B cell (primary cell): ENCODE measurements at regions not wholly inside any gene's neighbourhood (a gene's known extent, or its start where the extent isn't known, plus 50 kb on each side); places are given as distances from the start of the nearest gene placed in this dataset.

Experiments
- ATAC-seq: fragments of 200-7000 bp; cut with Tn5 transposase; one replicate; pipeline ENCODE4 v1.10.0; 2021; ENCODE audit warnings: low read depth, mild to moderate bottlenecking, moderate number of reproducible peaks, moderate library complexity
- CTCF ChIA-PET: fragments of 350-600 bp; sonication (Branson Sonifier 250); formaldehyde crosslinking; loops from one replicate; lab custom pipeline; 2021; ENCODE audit warnings: antibody characterized with exemption, inconsistent platforms; lab: Charles Lee
- POLR2A ChIA-PET: fragments of 350-600 bp; sonication (Branson Sonifier 250); formaldehyde crosslinking; loops from one replicate; lab custom pipeline; 2021; ENCODE audit warnings: antibody characterized with exemption; lab: Charles Lee
- DNase-seq: peaks from one replicate; pipeline ENCODE4 v3.0.0; 2013
- H2AFZ ChIP-seq: 2 replicates; pipeline ENCODE4 v1.6.1; 2012; ENCODE audit warnings: mild to moderate bottlenecking, low read depth, low read length; ENCODE audit not compliant: insufficient read depth, poor library complexity, severe bottlenecking
- H3K27ac ChIP-seq, 2 donors: 1 replicate in 1 of 2; 2 replicates in 1 of 2; pipeline ENCODE4 v1.5.1; 2012 to 2013; ENCODE audit warnings: low read length in 2 of 2, mild to moderate bottlenecking in 2 of 2, moderate library complexity in 1 of 2
- H3K27me3 ChIP-seq, 4 experiments: fragments of 200-600 bp in 1 of 4; sonication (generic) in 1 of 4; replicated peaks in 1 of 4; 1 replicate in 2 of 4; 2 replicates in 2 of 4; pipeline versions ENCODE4 v1.6.1 to v1.7.0; 2013 to 2016; ENCODE audit warnings: low read length in 3 of 4, mild to moderate bottlenecking in 2 of 4, mixed read lengths in 1 of 4, moderate library complexity in 1 of 4; ENCODE audit not compliant: insufficient read depth in 4 of 4, control insufficient read depth in 3 of 4; ENCODE audit errors: control extremely low read depth in 1 of 4
- H3K36me3 ChIP-seq, 2 experiments: replicated peaks in 1 of 2; 1 replicate in 1 of 2; 2 replicates in 1 of 2; pipeline versions ENCODE4 v1.6.1 to v1.7.1; 2013; ENCODE audit warnings: low read length in 1 of 2; ENCODE audit not compliant: insufficient read depth in 2 of 2, control insufficient read depth in 1 of 2; ENCODE audit errors: control extremely low read depth in 1 of 2, extremely low read depth in 1 of 2
- H3K4me1 ChIP-seq, 2 donors: fragments of 200-600 bp in 1 of 2; sonication (generic) in 1 of 2; 1 replicate in 1 of 2; 2 replicates in 1 of 2; pipeline versions ENCODE4 v1.5.1 to v1.6.1; 2013 to 2017; ENCODE audit warnings: low read length in 2 of 2; ENCODE audit not compliant: control insufficient read depth in 2 of 2, insufficient read depth in 2 of 2
- H3K4me2 ChIP-seq: replicated peaks from 2 replicates; pipeline ENCODE3; 2012; ENCODE audit warnings: mild to moderate bottlenecking, low read depth, low read length; ENCODE audit not compliant: poor library complexity, severe bottlenecking
- H3K4me3 ChIP-seq, 5 experiments: fragments of 200-600 bp in 1 of 5; sonication (generic) in 1 of 5; 1 replicate in 3 of 5; 2 replicates in 2 of 5; pipeline versions ENCODE4 v1.5.1 to v1.7.0; 2011 to 2016; ENCODE audit warnings: low read length in 4 of 5, mild to moderate bottlenecking in 4 of 5, low read depth in 2 of 5, control low read depth in 1 of 5, moderate library complexity in 1 of 5; ENCODE audit not compliant: insufficient read depth in 1 of 5; ENCODE audit errors: control extremely low read depth in 1 of 5, extremely low read depth in 1 of 5
- H3K79me2 ChIP-seq: fragments of 200-600 bp; sonication (generic); one replicate; pipeline ENCODE4 v1.6.0; 2016; ENCODE audit warnings: low read length; ENCODE audit not compliant: control insufficient read depth, insufficient read depth
- H3K9ac ChIP-seq: fragments of 200-600 bp; sonication (generic); 2 replicates; pipeline ENCODE4 v1.6.1; 2017; ENCODE audit warnings: mild to moderate bottlenecking, low read length, moderate library complexity
- H3K9me3 ChIP-seq, 3 donors: one replicate each; pipeline versions ENCODE4 v1.6.1 to v1.7.1; 2013; ENCODE audit warnings: low read length in 2 of 3; ENCODE audit not compliant: control insufficient read depth in 2 of 3, insufficient read depth in 1 of 3; ENCODE audit errors: control extremely low read depth in 1 of 3
- H4K20me1 ChIP-seq: 2 replicates; pipeline ENCODE4 v1.6.0; 2012; ENCODE audit warnings: mild to moderate bottlenecking, low read length; ENCODE audit not compliant: insufficient read depth, control insufficient read depth, poor library complexity, severe bottlenecking
- H3K27ac Mint-ChIP-seq: one replicate; pipeline ENCODE4 v1.8.0; 2021; ENCODE audit warnings: mixed read lengths
- H3K27me3 Mint-ChIP-seq: one replicate; pipeline ENCODE4 v1.8.0; 2021; ENCODE audit warnings: mixed read lengths
- H3K4me1 Mint-ChIP-seq: one replicate; pipeline ENCODE4 v1.8.0; 2021; ENCODE audit warnings: mixed read lengths
- H3K4me3 Mint-ChIP-seq: one replicate; pipeline ENCODE4 v1.8.0; 2021; ENCODE audit warnings: mixed read lengths
- H3K9me3 Mint-ChIP-seq: one replicate; pipeline ENCODE4 v1.8.0; 2022; ENCODE audit warnings: mixed read lengths; ENCODE audit not compliant: insufficient read depth
- EZH2 ChIP-seq: IDR thresholded peaks from 2 replicates; pipeline ENCODE4 v1.6.1; 2012; ENCODE audit warnings: borderline replicate concordance, low read depth, mild to moderate bottlenecking, moderate library complexity, low read length; ENCODE audit not compliant: insufficient read depth, poor library complexity, severe bottlenecking
- WGBS: methylation state at CpG from one replicate; pipeline ENCODE4 v1.1.5; 2013; ENCODE audit warnings: missing lambda C conversion rate; ENCODE audit not compliant: insufficient coverage; 5-methylcytosine and 5-hydroxymethylcytosine counted together
- intact Hi-C: fragments of 100-400 bp; cut with micrococcal nuclease; formaldehyde crosslinking; loops from one replicate; pipeline ENCODE4 v1.10.0; 2022
- TF ChIP-seq, protein P1 (sequence below): fragments of 200-600 bp; IDR thresholded peaks from one replicate; pipeline ENCODE4 v1.8.0; 2022; ENCODE audit warnings: antibody characterized with exemption, mild to moderate bottlenecking

DNA sequence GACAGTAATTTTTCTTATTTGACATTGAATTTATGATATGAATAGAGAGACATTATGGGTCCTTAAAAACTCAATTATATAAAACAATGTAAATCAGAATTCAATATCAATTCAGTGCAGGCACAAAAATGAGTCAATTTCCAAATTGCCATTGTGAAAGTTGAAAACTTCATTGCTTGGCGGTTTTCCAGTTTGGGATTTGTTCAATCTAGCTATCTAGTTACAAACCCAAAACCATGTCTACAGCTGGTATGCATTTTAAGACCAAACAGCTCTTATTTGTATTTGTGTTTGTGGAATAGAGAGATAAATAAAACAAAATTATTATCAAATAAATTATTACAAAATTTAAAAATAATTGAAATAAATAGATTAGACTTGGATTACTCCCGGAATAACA is 1206.6 kb upstream of the RAG2 start:
- Histone ChIP-seq H3K4me1 (no peaks in the 10 kb centered on the region), H3K4me3 (no peak overlapping the region), H3K9ac (no peak overlapping the region), H3K9me3 (no peaks in the 10 kb centered on the region), H2AFZ (no peak overlapping the region), H3K36me3 (no peaks in the 10 kb centered on the region), H3K79me2 (no peaks in the 10 kb centered on the region), H3K27ac (no peak overlapping the region), H3K4me2 (no peak overlapping the region), H3K27me3 (no peaks in the 10 kb centered on the region), H4K20me1 (no peaks in the 10 kb centered on the region)
- Mint-ChIP-seq H3K9me3 (no peaks in the 10 kb centered on the region), H3K27ac (no peak overlapping the region), H3K4me1 (no peaks in the 10 kb centered on the region), H3K27me3 (no peaks in the 10 kb centered on the region), H3K4me3 (no peak overlapping the region)
- DNase-seq: no peak
- intact Hi-C loops: no loop called here
- WGBS: no CpG with 5 or more reads among the region's 2 CpGs
- no peak for TF ChIP-seq EZH2
- TF ChIP-seq, protein P1, sequence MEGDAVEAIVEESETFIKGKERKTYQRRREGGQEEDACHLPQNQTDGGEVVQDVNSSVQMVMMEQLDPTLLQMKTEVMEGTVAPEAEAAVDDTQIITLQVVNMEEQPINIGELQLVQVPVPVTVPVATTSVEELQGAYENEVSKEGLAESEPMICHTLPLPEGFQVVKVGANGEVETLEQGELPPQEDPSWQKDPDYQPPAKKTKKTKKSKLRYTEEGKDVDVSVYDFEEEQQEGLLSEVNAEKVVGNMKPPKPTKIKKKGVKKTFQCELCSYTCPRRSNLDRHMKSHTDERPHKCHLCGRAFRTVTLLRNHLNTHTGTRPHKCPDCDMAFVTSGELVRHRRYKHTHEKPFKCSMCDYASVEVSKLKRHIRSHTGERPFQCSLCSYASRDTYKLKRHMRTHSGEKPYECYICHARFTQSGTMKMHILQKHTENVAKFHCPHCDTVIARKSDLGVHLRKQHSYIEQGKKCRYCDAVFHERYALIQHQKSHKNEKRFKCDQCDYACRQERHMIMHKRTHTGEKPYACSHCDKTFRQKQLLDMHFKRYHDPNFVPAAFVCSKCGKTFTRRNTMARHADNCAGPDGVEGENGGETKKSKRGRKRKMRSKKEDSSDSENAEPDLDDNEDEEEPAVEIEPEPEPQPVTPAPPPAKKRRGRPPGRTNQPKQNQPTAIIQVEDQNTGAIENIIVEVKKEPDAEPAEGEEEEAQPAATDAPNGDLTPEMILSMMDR: no peak
- ATAC-seq: no peak
- POLR2A ChIA-PET: no interaction called here
- CTCF ChIA-PET: no interaction called here

DNA sequence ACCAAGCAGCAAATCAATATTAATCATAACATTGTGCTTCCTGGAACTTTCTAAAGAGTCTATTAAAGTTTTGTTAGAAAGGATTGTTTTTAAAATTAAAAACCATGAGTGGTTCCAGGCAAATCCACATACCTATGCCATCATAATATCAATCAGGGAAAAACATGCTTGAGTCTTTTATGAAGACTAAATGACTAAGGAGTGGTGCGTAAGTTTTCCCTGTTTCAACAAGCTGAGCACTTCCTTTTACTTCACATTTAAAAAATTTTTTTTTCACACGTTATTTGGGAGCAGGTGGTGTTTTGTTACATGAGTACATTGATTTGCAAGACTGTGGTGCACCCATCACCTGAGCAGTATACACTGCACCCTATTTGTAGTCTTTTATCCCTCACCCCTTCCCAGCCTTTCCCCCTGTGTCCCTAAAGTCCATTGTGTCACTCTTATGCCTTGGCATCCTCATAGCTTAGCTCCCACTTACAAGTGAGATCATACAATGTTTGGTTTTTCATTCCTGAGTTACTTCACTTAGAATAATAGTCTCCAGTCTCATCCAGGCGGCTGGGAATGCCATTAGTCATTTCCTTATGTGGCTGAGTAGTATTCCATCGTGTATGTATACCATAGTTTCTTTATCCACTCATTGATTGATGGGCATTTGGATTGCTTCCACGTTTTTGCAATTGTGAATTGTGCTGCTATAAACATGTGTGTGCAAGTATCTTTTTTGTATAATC is 1190.3 kb upstream of the RAG2 start:
- ChIA-PET CTCF (no interaction called here), POLR2A (no interaction called here)
- no peaks in the 10 kb centered on the region for H3K27me3 Mint-ChIP-seq
- no peak for ATAC-seq
- Histone ChIP-seq H3K79me2 (no peaks in the 10 kb centered on the region), H2AFZ (no peak overlapping the region), H3K27ac (no peak overlapping the region), H3K36me3 (no peaks in the 10 kb centered on the region), H4K20me1 (no peaks in the 10 kb centered on the region), H3K4me3 (no peak overlapping the region), H3K9me3 (peaks cover 0 to 3% (median 0%) of the 10 kb centered on the region in 3 donors), H3K27me3 (no peaks in the 10 kb centered on the region), H3K4me2 (no peak overlapping the region), H3K4me1 (no peaks in the 10 kb centered on the region), H3K9ac (no peak overlapping the region)
- no peak overlapping the region for H3K27ac Mint-ChIP-seq
- DNase-seq: no peak
- WGBS: no CpG with 5 or more reads among the region's 5 CpGs
- H3K9me3 Mint-ChIP-seq: peaks cover 6% of the 10 kb centered on the region
- no peaks in the 10 kb centered on the region for H3K4me1 Mint-ChIP-seq
- intact Hi-C loops: no loop called here
- TF ChIP-seq EZH2: no peak
- TF ChIP-seq, protein P1: no peak
- H3K4me3 Mint-ChIP-seq: no peak overlapping the region
